ENCODE measurements at regions not wholly inside any gene's neighbourhood (a gene's known extent, or its start where the extent isn't known, plus 50 kb on each side); places are given as distances from the start of the nearest gene placed in this dataset.

DNA sequence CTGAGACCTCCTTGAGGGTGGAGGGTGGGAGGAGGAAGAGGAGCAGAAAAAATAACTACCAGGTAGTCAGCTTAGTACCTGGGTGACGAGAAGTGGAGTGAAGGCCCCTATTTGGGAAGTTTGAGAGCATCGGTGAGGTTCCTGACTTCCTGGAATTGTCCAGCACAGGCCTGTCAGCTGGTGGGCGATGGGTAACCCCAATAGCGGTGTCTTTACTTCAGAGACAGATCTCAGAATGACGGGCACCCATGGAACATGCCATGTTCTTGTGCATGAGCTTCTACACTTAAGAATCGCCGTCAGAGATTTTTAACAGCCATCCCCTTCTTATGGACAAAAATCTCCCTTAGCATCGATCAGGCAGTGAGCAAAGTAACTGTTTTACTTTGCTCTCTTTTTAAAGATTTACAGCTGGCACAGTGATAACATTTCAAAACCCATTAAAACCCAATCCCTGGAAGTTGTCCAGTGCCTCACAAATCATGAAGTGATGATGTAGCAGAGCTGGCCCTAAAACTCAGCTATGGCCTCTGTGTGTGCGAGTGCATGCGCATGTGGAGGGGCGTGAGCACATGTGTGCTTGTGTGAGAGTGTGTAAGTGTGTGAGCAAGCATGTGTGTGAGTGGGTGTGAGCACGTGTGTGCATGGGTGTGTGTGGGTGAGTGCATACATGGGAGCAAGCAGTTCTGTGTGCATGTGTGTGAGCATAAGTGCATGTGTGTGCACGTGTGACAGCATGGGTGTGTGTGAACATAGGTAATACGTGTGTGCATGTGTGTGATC, 85.2 kb downstream of the DLL1 start (continued):
- TF ChIP-seq NANOG (IDR thresholded peaks at IDR 0.05; ENCODE audit: insufficient read depth, low read depth, low read length, poor library complexity, severe bottlenecking) (no peak), BCL11A (IDR thresholded peaks at IDR 0.05; ENCODE audit: low read depth in 2 of 2, low read length in 2 of 2) (no peak), SUZ12 (IDR thresholded peaks at IDR 0.05; ENCODE audit: low read length) (no peak), CHD7 (IDR thresholded peaks at IDR 0.05; ENCODE audit: insufficient replicate concordance, low read length) (no peak), MAX (IDR thresholded peaks at IDR 0.05) (no peak), TAF1 (IDR thresholded peaks at IDR 0.05; ENCODE audit: low read depth, low read length) (no peak)

Data from H1 (cell line).